Mesothelial cell of epicardium (in vitro differentiated cells): ENCODE measurements at regions not wholly inside any gene's neighbourhood (a gene's known extent, or its start where the extent isn't known, plus 50 kb on each side); places are given as distances from the start of the nearest gene placed in this dataset.

Experiments used
- DNase-seq, 2 experiments: peaks; one replicate each; pipeline ENCODE4 v3.0.0; 2021; ENCODE audit warnings: low spot score in 2 of 2; ENCODE audit not compliant: unreplicated experiment in 2 of 2
- H3K27ac Mint-ChIP-seq: 2 replicates; pipeline ENCODE4 v1.8.0; 2021; ENCODE audit warnings: mixed read lengths
- H3K27me3 Mint-ChIP-seq: 2 replicates; pipeline ENCODE4 v1.8.0; 2021; ENCODE audit warnings: low read depth, mixed read lengths
- H3K36me3 Mint-ChIP-seq: 2 replicates; pipeline ENCODE4 v1.8.0; 2021; ENCODE audit warnings: mixed read lengths
- H3K4me1 Mint-ChIP-seq: 2 replicates; pipeline ENCODE4 v1.8.0; 2021; ENCODE audit warnings: mixed read lengths
- H3K4me3 Mint-ChIP-seq: 2 replicates; pipeline ENCODE4 v1.8.0; 2021; ENCODE audit warnings: mild to moderate bottlenecking, moderate library complexity, mixed read lengths
- H3K9me3 Mint-ChIP-seq: 2 replicates; pipeline ENCODE4 v1.8.0; 2021; ENCODE audit warnings: mixed read lengths
- CTCF ChIP-seq: fragments of 200-600 bp; sonication (generic); IDR thresholded peaks from one replicate; pipeline ENCODE4 v1.5.0; 2021; ENCODE audit warnings: antibody characterized with exemption; ENCODE audit not compliant: unreplicated experiment

GRCh38 chr16:85234310-85235204, 122.3 kb upstream of the CIBAR2 start:
- Mint-ChIP-seq H3K36me3 (no peaks in the 10 kb centered on the region), H3K27ac (peak overlapping the region; percentile 85), H3K27me3 (no peaks in the 10 kb centered on the region), H3K4me1 (peaks cover 57% of the 10 kb centered on the region), H3K4me3 (peak overlapping the region; percentile 62), H3K9me3 (no peaks in the 10 kb centered on the region)
- no peak for TF ChIP-seq CTCF
- DNase-seq = peak; percentile 68 to 82

GRCh38 chr16:85235991-85236817, 123.9 kb upstream of the CIBAR2 start:
- peak overlapping the region; percentile 76 for H3K27ac Mint-ChIP-seq
- no peaks in the 10 kb centered on the region for H3K36me3 Mint-ChIP-seq
- no peaks in the 10 kb centered on the region for H3K27me3 Mint-ChIP-seq
- no peak for TF ChIP-seq CTCF
- H3K4me1 Mint-ChIP-seq = peaks cover 41% of the 10 kb centered on the region
- H3K9me3 Mint-ChIP-seq = no peaks in the 10 kb centered on the region
- no peak for DNase-seq
- peak overlapping the region; percentile 48 for H3K4me3 Mint-ChIP-seq

GRCh38 chr16:85236818-85237150, 124.5 kb upstream of the CIBAR2 start:
- peaks cover 36% of the 10 kb centered on the region for H3K4me1 Mint-ChIP-seq
- no peak for TF ChIP-seq CTCF
- no peaks in the 10 kb centered on the region for H3K9me3 Mint-ChIP-seq
- no peak for DNase-seq
- H3K27ac Mint-ChIP-seq = peak overlapping the region; percentile 64
- no peaks in the 10 kb centered on the region for H3K36me3 Mint-ChIP-seq
- peak overlapping the region; percentile 31 for H3K4me3 Mint-ChIP-seq
- no peaks in the 10 kb centered on the region for H3K27me3 Mint-ChIP-seq

- no peak for DNase-seq
- peak overlapping the region; percentile 61 for H3K27ac Mint-ChIP-seq
- no peaks in the 10 kb centered on the region for H3K27me3 Mint-ChIP-seq
- no peak for TF ChIP-seq CTCF
- peaks cover 29% of the 10 kb centered on the region for H3K4me1 Mint-ChIP-seq
- no peaks in the 10 kb centered on the region for H3K9me3 Mint-ChIP-seq
- no peak overlapping the region for H3K4me3 Mint-ChIP-seq
- no peaks in the 10 kb centered on the region for H3K36me3 Mint-ChIP-seq
These were observed 125.5 kb upstream of the CIBAR2 start for GRCh38 chr16:85237817-85238216.

- peaks cover 25% of the 10 kb centered on the region for H3K4me1 Mint-ChIP-seq
- no peak for TF ChIP-seq CTCF
- no peaks in the 10 kb centered on the region for H3K27me3 Mint-ChIP-seq
- H3K36me3 Mint-ChIP-seq = no peaks in the 10 kb centered on the region
- H3K4me3 Mint-ChIP-seq = no peak overlapping the region
- no peaks in the 10 kb centered on the region for H3K9me3 Mint-ChIP-seq
- peak in 1 of 2 experiments; percentile 50 for DNase-seq
- no peak overlapping the region for H3K27ac Mint-ChIP-seq
These were observed 126.0 kb upstream of the CIBAR2 start for GRCh38 chr16:85238233-85238647.
